Stimulated activated naive B cell treated with anti-CD40 and anti-IgM and Interleukin-4, amounts not matched to agents 10 μg/mL and 1 μg/mL and 100 μg/mL, for 72 hours (primary cell): ENCODE measurements at regions not wholly inside any gene's neighbourhood (a gene's known extent, or its start where the extent isn't known, plus 50 kb on each side); places are given as distances from the start of the nearest gene placed in this dataset.
A peak's percentile ranks its signal among the peaks of the same experiment; 100 is the strongest.

Experiments used
- ATAC-seq, 2 donors: fragments of 150-1000 bp; cut with Tn5 transposase; replicated peaks; 2 replicates each; pipeline ENCODE4 v1.10.0; 2021; ENCODE audit warnings: moderate library complexity in 1 of 2
- DNase-seq: peaks from one replicate; pipeline ENCODE4 v3.0.0; 2021
- H3K27ac Mint-ChIP-seq: one replicate; pipeline ENCODE4 v1.8.0; 2022; ENCODE audit warnings: mild to moderate bottlenecking, mixed read lengths
- H3K27me3 Mint-ChIP-seq, 2 donors: one replicate each; pipeline ENCODE4 v1.8.0; 2022; ENCODE audit warnings: mixed read lengths in 2 of 2
- H3K36me3 Mint-ChIP-seq, 2 donors: one replicate each; pipeline ENCODE4 v1.8.0; 2022; ENCODE audit warnings: mixed read lengths in 2 of 2, mild to moderate bottlenecking in 1 of 2
- H3K4me1 Mint-ChIP-seq, 2 donors: one replicate each; pipeline ENCODE4 v1.8.0; 2022; ENCODE audit warnings: mixed read lengths in 2 of 2, mild to moderate bottlenecking in 1 of 2
- H3K4me3 Mint-ChIP-seq, 2 donors: one replicate each; pipeline ENCODE4 v1.8.0; 2022; ENCODE audit warnings: mild to moderate bottlenecking in 2 of 2, mixed read lengths in 2 of 2, moderate library complexity in 1 of 2
- H3K9me3 Mint-ChIP-seq, 2 donors: one replicate each; pipeline ENCODE4 v1.8.0; 2022; ENCODE audit warnings: mixed read lengths in 2 of 2, mild to moderate bottlenecking in 1 of 2

DNA sequence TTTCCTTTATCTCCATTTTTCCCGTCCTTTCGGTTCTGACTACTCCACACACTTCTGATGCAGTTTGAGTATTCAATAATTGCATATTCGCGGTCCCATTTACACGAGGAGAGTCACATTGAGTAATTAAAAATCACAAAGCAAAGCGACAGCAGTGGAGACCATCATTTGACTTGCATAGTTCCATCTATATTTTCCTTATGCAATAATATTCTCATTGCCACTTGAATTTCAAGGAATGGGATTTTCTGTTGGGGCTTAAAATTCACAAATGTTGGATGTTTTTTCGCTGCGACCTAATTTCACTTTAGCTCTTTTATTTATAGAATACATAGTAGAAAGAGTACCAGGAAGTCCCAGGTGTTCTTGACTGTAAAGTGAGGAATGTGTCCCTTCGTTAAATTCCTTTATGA lies 186.8 kb downstream of the ZEB2 start:
- peak overlapping the region; percentile 85 to 88 for H3K4me3 Mint-ChIP-seq
- H3K9me3 Mint-ChIP-seq, result peaks cover 0 to 2% of the 10 kb centered on the region in 2 donors
- H3K4me1 Mint-ChIP-seq, result peaks cover 15 to 19% of the 10 kb centered on the region in 2 donors
- ATAC-seq (no peak), DNase-seq (no peak)
- no peaks in the 10 kb centered on the region for H3K27me3 Mint-ChIP-seq
- H3K36me3 Mint-ChIP-seq, result peaks cover 0 to 8% of the 10 kb centered on the region in 2 donors
- peak overlapping the region; percentile 87 for H3K27ac Mint-ChIP-seq

DNA sequence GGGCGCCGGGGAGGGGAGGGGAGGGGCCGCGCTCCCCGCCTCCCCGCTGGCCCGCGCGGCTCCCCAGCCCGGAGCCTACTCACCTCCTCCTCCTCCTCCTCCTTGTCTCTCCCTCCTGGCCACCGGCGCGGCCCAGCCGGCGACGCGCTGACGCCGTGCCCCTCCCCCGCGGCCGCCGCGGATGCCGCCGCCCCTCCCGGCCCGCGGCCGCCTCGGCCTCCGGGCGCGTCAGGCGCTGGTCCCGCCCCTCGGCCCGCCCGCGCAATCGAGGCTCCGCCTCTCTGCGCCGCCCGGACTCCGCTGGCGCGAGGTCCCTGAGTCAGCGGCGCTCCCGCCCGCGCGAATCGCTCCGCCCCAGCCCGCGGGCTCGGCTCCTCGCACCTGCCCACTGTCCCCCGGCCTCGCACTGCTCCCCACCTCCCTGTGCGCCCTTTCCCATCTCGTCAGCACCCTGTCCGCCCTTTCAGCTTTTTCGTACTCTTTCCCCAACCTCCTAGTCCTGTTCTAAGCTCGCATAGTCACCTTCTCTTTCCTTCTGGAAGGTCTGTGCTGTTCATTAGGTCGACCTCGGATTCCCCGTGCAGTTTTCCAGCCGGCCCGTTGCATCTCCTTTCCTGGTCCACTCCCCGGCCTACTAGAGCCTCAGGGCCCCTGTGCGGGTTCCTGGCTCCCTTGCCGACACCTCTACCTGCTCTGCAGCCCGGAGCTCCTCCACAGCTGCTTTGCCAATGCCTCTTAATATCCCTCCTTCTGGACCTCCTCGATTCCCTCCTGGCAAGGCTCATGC lies 187.4 kb downstream of the ZEB2 start:
- peak overlapping the region; percentile 85 to 88 for H3K4me3 Mint-ChIP-seq
- H3K4me1 Mint-ChIP-seq, result peaks cover 15 to 19% of the 10 kb centered on the region in 2 donors
- peak overlapping the region; percentile 87 for H3K27ac Mint-ChIP-seq
- H3K27me3 Mint-ChIP-seq, result no peaks in the 10 kb centered on the region
- peak; percentile 89 to 92 for ATAC-seq
- DNase-seq, result peak; percentile 92
- peaks cover 0 to 2% of the 10 kb centered on the region in 2 donors for H3K9me3 Mint-ChIP-seq
- peaks cover under 1 to 9% of the 10 kb centered on the region in 2 donors for H3K36me3 Mint-ChIP-seq

DNA sequence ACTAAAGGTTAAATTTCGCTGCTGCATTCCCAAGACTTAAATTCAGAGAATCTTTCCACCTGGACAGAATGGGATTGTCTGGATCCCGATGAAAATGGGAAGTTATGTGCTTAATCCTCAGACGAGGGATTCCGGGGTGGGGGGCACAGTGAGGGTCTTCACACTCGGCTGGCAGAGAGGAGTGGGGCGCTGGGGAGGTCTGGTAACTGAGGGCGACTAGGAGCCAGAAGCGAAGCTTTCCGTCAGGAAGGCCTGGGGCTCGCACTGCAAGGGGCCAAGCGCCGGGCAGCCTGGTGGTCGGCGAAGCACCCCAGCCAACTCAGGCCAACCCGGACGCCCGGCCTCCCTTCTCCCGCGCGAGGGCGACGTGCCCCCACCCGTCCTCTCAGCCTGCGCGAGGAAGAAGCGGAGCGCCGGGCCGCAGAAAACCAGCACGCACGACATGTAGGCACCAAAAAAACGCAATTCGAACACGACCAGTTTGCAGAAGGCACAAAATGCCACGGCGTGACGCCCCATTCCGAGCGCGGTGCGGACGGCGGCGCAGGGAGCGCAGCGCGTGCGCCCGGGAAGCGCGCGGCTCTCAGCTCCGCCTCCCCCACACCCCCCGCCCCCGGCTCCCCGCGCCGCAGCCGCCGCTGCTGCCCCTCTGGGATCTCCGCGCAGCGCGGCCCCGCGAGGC lies 188.1 kb downstream of the ZEB2 start:
- DNase-seq (no peak), ATAC-seq (peak in 1 of 2 donors; percentile 71)
- Mint-ChIP-seq H3K27me3 (no peaks in the 10 kb centered on the region), H3K4me1 (peaks cover 18 to 26% of the 10 kb centered on the region in 2 donors), H3K27ac (peak overlapping the region; percentile 95), H3K9me3 (no peaks in the 10 kb centered on the region), H3K36me3 (peaks cover 5 to 16% of the 10 kb centered on the region in 2 donors), H3K4me3 (peak overlapping the region; percentile 85 to 88)

DNA sequence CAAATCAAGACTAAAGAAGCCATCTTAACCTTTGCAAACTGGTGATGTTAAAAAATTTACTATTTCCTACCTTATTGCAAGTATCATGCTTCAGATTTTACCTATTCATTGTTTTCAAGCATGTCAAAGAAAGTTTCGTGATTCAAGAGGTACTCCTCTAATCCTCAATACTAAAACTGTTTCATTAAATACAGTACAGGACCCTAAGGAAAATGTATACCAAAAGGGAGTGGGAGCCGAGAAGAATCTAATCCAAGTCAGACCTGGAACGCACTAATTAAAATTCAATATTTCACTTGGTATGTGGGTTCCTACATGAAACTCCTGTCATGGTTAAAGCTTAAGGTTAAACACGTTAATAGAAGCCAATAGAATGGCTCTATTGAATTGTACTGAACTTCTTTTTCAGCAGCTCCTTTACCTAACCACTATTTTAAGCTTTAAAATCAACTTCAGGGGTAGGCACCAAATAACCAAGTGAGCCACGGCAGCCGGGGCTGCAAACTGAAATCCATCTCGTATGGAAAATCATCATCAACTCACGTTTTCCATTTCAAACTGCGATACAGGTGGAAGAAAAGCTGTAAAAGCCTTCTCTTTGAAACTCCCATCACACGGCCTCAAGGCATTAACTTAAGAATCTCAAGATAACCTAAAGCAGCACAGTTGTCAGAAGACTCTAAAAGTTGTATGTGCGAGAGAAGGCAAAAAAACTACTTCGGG lies 188.8 kb downstream of the ZEB2 start:
- Mint-ChIP-seq H3K27ac (peak overlapping the region; percentile 95), H3K9me3 (no peaks in the 10 kb centered on the region), H3K4me1 (peaks cover 19 to 29% of the 10 kb centered on the region in 2 donors), H3K4me3 (peak overlapping the region; percentile 85 to 88), H3K36me3 (peaks cover 5 to 20% of the 10 kb centered on the region in 2 donors), H3K27me3 (no peaks in the 10 kb centered on the region)
- DNase-seq (no peak), ATAC-seq (no peak)

DNA sequence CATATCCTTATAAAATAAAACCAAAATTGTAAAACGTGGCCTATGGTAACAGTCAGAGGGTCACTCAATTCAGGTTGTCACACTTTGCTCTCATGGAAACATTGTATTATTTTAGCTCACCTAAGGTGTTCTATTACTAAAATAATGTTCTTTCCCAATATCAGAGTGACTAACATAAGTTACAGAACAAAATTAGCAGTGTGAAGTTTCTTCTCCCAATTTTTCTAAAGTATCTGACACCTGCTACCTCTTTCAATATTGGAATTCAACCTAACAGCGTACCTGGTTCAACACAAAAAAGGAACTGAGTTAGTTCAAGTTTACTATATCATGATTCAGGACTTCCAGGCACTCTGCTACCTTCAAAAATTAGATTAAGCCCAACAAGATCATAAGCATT lies 190.4 kb downstream of the ZEB2 start:
- Mint-ChIP-seq H3K4me1 (peaks cover 30 to 43% of the 10 kb centered on the region in 2 donors), H3K27ac (no peak overlapping the region), H3K36me3 (peaks cover 5 to 23% of the 10 kb centered on the region in 2 donors), H3K9me3 (no peaks in the 10 kb centered on the region), H3K4me3 (no peak overlapping the region), H3K27me3 (no peaks in the 10 kb centered on the region)
- ATAC-seq (no peak), DNase-seq (no peak)

DNA sequence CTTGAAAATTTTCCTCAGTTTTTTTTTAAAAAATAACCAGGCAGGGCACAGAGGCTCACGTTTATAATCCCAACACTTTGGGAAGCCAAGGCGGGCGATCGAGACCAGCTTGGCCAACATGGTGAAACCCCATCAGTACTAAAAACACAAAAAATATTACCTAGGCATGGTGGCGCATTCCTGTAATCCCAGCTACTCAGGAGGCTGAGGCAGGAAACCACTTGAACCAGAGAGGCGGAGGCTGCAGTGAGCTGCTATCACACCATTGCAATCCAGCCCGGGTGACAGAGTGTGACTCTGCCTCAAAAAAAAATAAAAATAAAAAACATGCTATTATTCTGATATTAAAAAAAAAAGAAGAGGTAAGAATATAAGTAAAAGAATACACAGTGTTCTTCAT lies 191.0 kb downstream of the ZEB2 start:
- Mint-ChIP-seq H3K4me3 (no peak overlapping the region), H3K27ac (no peak overlapping the region), H3K36me3 (peaks cover 5 to 23% of the 10 kb centered on the region in 2 donors), H3K9me3 (no peaks in the 10 kb centered on the region), H3K27me3 (no peaks in the 10 kb centered on the region), H3K4me1 (peaks cover 33 to 48% of the 10 kb centered on the region in 2 donors)
- ATAC-seq (no peak), DNase-seq (no peak)

DNA sequence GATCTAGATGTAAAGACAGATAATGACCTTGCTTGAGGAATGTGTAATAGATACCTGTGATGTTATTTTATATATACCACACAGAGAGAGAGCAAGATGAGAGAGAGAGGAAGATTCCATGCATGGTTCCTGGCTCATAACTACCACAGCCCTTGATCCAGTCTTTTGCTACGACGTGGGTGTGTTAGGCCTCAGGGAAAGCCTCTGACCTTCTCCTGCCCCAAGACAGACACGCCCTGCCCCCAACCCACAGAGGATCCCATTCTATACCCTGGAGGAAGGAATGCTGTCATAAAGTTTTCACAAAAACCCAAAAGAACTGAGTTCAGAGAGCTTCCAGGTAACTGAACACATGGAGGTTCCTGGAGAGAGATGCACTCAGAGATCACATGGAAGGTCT lies 193.1 kb downstream of the ZEB2 start:
- H3K9me3 Mint-ChIP-seq, result no peaks in the 10 kb centered on the region
- H3K27me3 Mint-ChIP-seq, result no peaks in the 10 kb centered on the region
- ATAC-seq (no peak), DNase-seq (no peak)
- H3K27ac Mint-ChIP-seq, result no peak overlapping the region
- H3K36me3 Mint-ChIP-seq, result peaks cover 5 to 23% of the 10 kb centered on the region in 2 donors
- peaks cover 29 to 43% of the 10 kb centered on the region in 2 donors for H3K4me1 Mint-ChIP-seq
- no peak overlapping the region for H3K4me3 Mint-ChIP-seq

DNA sequence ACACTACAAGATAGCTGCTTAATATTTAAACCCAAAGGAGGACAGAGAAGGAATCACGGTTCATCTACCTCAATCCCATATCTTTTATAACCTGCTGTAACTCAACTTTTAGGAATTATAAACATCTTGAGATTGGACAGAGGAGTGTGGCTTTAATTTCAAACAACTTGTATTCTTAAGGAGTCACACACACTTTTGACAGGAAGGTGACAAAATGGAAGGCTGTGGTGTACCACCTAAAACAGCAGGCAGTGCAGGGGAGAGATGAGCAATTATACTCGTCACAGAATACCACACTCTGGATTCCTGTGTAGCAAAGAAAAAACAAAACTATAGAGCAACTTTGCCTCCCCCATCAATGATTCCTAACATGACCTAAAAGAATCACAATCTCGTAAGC lies 194.8 kb downstream of the ZEB2 start:
- peaks cover 34 to 50% of the 10 kb centered on the region in 2 donors for H3K4me1 Mint-ChIP-seq
- peak overlapping the region; percentile 84 for H3K27ac Mint-ChIP-seq
- DNase-seq (no peak), ATAC-seq (peak; percentile 85 to 88)
- H3K27me3 Mint-ChIP-seq, result no peaks in the 10 kb centered on the region
- no peaks in the 10 kb centered on the region for H3K9me3 Mint-ChIP-seq
- peaks cover 5 to 26% of the 10 kb centered on the region in 2 donors for H3K36me3 Mint-ChIP-seq
- H3K4me3 Mint-ChIP-seq, result no peak overlapping the region

DNA sequence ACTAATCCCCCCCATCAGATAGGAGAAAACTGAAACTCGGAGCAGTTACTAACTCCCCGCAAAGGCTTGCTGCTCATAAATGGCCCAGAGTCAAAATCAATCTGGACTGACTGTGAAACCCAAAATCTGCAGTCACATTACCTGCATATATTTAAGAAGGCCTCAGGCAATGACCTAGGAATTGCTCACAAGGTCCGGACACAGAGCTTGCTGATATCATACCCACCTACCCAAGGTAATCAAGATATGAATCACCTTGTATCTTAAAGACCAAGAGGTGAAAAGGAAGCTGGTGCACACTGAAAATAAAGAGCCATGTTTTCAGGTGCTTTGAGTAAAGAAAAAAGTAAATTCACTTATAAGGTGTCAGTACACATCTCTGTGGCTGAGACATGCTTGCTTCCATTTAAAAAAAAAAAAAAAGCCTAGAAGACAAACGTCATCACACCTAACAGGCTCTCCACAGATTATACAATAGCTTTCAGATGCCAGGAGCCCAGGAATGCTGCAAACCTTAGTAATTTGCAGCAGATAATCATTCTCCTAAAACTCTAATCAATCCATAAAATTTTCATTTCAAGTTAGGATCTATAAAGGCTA lies 195.4 kb downstream of the ZEB2 start:
- H3K4me3 Mint-ChIP-seq, result peak overlapping the region in 1 of 2 donors; percentile 28
- H3K27me3 Mint-ChIP-seq, result no peaks in the 10 kb centered on the region
- no peak for DNase-seq
- H3K36me3 Mint-ChIP-seq, result peaks cover 6 to 23% of the 10 kb centered on the region in 2 donors
- ATAC-seq, result peak; percentile 58 to 67
- H3K4me1 Mint-ChIP-seq, result peaks cover 30 to 44% of the 10 kb centered on the region in 2 donors
- H3K27ac Mint-ChIP-seq, result peak overlapping the region; percentile 84
- H3K9me3 Mint-ChIP-seq, result no peaks in the 10 kb centered on the region

DNA sequence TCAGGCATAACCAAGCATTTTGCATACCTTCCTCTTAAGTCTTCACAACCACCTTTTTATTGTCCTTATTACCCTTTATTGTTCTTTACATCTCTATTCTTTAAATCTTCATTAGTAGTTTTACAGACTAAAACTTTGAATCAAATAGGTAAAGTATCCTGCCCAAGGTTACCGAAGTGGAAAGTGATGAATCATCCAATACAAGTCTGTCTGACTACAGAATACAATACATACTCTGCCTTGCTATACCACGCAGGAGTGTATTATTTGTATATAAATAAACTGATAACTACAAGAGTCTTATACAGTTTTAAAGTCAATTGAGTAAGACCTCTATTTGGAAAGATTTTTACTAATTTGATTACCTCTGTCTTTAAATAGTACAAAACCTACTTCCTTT lies 196.0 kb downstream of the ZEB2 start:
- Mint-ChIP-seq H3K4me3 (peak overlapping the region in 1 of 2 donors; percentile 22), H3K4me1 (peaks cover 30 to 42% of the 10 kb centered on the region in 2 donors), H3K36me3 (peaks cover 7 to 22% of the 10 kb centered on the region in 2 donors), H3K9me3 (no peaks in the 10 kb centered on the region), H3K27me3 (no peaks in the 10 kb centered on the region), H3K27ac (no peak overlapping the region)
- no peak for DNase-seq
- peak; percentile 60 to 69 for ATAC-seq

DNA sequence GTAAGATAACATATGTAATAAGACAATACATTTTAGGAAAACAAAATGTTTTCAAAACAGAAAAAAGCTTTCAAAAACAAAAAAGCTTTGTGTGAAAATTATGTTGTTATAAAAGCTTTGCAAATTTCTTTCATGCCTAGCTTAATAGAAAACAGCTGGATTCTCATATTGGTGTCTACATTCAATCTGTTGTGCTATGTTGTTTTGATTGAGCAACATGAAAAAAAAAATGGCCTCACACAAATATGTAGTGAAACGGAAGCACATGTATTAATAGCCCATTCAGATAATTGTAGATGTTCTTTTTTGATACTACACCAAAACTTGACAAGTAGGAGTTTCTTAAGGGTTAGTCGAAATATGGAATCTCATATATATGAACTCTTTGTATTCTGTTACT lies 197.5 kb downstream of the ZEB2 start:
- Mint-ChIP-seq H3K36me3 (peaks cover 8 to 17% of the 10 kb centered on the region in 2 donors), H3K27me3 (no peaks in the 10 kb centered on the region), H3K9me3 (no peaks in the 10 kb centered on the region), H3K4me3 (no peak overlapping the region), H3K27ac (no peak overlapping the region), H3K4me1 (peaks cover 30 to 42% of the 10 kb centered on the region in 2 donors)
- DNase-seq (no peak), ATAC-seq (no peak)

DNA sequence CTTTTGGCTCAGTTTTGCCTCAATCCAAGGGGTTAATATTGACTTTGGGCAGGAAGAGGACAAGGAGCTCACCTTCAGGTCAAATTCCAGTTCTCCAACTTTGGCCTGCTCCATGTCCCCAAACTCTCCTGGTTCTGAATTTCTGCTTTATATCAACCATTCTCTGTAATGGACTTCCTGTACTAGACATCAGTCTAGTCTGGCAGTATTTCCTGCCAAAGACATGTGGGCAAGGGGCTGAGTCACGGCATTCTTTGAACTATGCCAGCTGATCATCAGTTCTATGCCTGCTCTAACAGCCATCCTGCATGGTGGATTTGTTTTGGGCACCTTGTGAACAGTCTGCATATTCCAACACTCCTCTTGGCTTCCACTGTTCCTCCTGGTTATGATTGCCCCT lies 199.4 kb downstream of the ZEB2 start:
- Mint-ChIP-seq H3K36me3 (peaks cover 7 to 20% of the 10 kb centered on the region in 2 donors), H3K27me3 (no peaks in the 10 kb centered on the region), H3K4me3 (no peak overlapping the region), H3K4me1 (peaks cover 24 to 36% of the 10 kb centered on the region in 2 donors), H3K27ac (peak overlapping the region; percentile 26), H3K9me3 (peaks cover 0 to 3% of the 10 kb centered on the region in 2 donors)
- DNase-seq, result no peak
- peak; percentile 52 to 58 for ATAC-seq

DNA sequence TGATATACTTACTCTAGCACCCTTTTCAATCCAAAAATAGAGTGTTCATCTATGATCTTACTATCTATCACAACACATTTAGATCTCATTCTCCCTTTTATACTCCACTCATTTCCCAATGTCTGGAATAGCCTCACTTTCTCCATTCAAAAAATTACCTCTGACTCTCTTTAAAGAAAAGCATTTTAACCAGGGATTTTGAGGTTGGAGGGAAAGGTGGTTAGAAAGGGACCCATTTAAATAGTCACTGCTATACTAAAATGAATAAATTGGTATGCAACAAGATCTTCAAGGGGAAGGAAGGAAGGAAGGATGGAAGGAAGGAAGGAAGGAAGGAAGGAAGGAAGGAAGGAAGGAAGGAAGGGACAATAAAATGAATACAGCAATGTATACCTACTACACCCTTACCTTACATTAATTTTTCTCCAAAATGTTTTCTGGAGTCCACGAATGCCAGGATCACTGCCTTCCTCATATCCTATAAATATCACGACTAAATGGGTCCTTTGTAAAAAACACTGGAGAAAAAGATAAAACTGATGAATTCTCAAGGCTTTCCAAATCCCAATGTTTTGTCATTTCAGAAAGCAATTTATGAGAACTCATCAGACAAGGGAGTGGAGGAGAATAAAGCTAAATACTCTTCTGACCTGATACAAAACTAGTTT lies 202.7 kb downstream of the ZEB2 start:
- DNase-seq, result no peak

More for the DNA sequence above, 202.7 kb downstream of the ZEB2 start:
- no peak for ATAC-seq
- peaks cover 15% of the 10 kb centered on the region in 2 donors for H3K9me3 Mint-ChIP-seq
- H3K36me3 Mint-ChIP-seq, result peaks cover 19 to 34% of the 10 kb centered on the region in 2 donors
- H3K4me3 Mint-ChIP-seq, result no peak overlapping the region
- no peaks in the 10 kb centered on the region for H3K27me3 Mint-ChIP-seq
- no peak overlapping the region for H3K27ac Mint-ChIP-seq
- peaks cover 10 to 18% of the 10 kb centered on the region in 2 donors for H3K4me1 Mint-ChIP-seq
